Activated CD8-positive, alpha-beta memory T cell treated with anti-CD3 and anti-CD28 coated beads, Interleukin-2, amount 10 ng/mL, durations not matched to agents 7 days and 5 days (primary cell): ENCODE measurements at regions not wholly inside any gene's neighbourhood (a gene's known extent, or its start where the extent isn't known, plus 50 kb on each side); places are given as distances from the start of the nearest gene placed in this dataset.

Experiments used
- ATAC-seq: fragments of 150-1000 bp; cut with Tn5 transposase; one replicate; pipeline ENCODE4 v1.10.0; 2021; ENCODE audit warnings: moderate library complexity
- CTCF ChIA-PET: fragments of 350-600 bp; sonication (Branson Sonifier 250); formaldehyde crosslinking; loops from one replicate; lab custom pipeline; 2021; ENCODE audit warnings: antibody characterized with exemption; lab: Charles Lee
- DNase-seq: peaks from one replicate; pipeline ENCODE4 v3.0.0-alpha.2; 2020
- H3K27ac Mint-ChIP-seq: one replicate; pipeline ENCODE4 v1.8.0; 2021; ENCODE audit warnings: mild to moderate bottlenecking, mixed read lengths
- H3K27me3 Mint-ChIP-seq: one replicate; pipeline ENCODE4 v1.8.0; 2021; ENCODE audit warnings: mixed read lengths
- H3K36me3 Mint-ChIP-seq: one replicate; pipeline ENCODE4 v1.8.0; 2021; ENCODE audit warnings: mild to moderate bottlenecking, mixed read lengths
- H3K4me1 Mint-ChIP-seq: one replicate; pipeline ENCODE4 v1.8.0; 2021; ENCODE audit warnings: mixed read lengths
- H3K4me3 Mint-ChIP-seq: one replicate; pipeline ENCODE4 v1.8.0; 2021; ENCODE audit warnings: mild to moderate bottlenecking, moderate library complexity, mixed read lengths
- H3K9me3 Mint-ChIP-seq: one replicate; pipeline ENCODE4 v1.8.0; 2022; ENCODE audit warnings: low read depth, mixed read lengths

GRCh38 chr3:127053979-127054378 lies 71.1 kb downstream of the PLXNA1 start:
- Mint-ChIP-seq H3K4me3 (no peak overlapping the region), H3K36me3 (no peaks in the 10 kb centered on the region), H3K4me1 (no peaks in the 10 kb centered on the region), H3K27ac (no peak overlapping the region), H3K9me3 (peaks cover 11% of the 10 kb centered on the region), H3K27me3 (peaks cover 1% of the 10 kb centered on the region)
- no peak for ATAC-seq
- no peak for DNase-seq
- CTCF ChIA-PET: no interaction called here

GRCh38 chr3:127056281-127056680 lies 73.4 kb downstream of the PLXNA1 start:
- Mint-ChIP-seq H3K36me3 (no peaks in the 10 kb centered on the region), H3K27ac (no peak overlapping the region), H3K4me1 (no peaks in the 10 kb centered on the region), H3K4me3 (no peak overlapping the region), H3K9me3 (peaks cover 8% of the 10 kb centered on the region), H3K27me3 (peaks cover 14% of the 10 kb centered on the region)
- CTCF ChIA-PET: interaction anchor here (0.6 kb wide), 1 partner anchor 535 kb away, joined by 3 read pairs; the partner anchor contains the start of gene TPRA1
- ATAC-seq (no peak), DNase-seq (no peak)

- H3K4me1 Mint-ChIP-seq: no peaks in the 10 kb centered on the region
- H3K27me3 Mint-ChIP-seq: peaks cover 18% of the 10 kb centered on the region
- ATAC-seq (no peak), DNase-seq (no peak)
- no peaks in the 10 kb centered on the region for H3K36me3 Mint-ChIP-seq
- H3K27ac Mint-ChIP-seq: no peak overlapping the region
- H3K9me3 Mint-ChIP-seq: peaks cover 8% of the 10 kb centered on the region
- H3K4me3 Mint-ChIP-seq: no peak overlapping the region
- CTCF ChIA-PET: no interaction called here
Observed at GRCh38 chr3:127056976-127057375, 74.1 kb downstream of the PLXNA1 start.

- Mint-ChIP-seq H3K27me3 (peaks cover 20% of the 10 kb centered on the region), H3K27ac (no peak overlapping the region), H3K36me3 (no peaks in the 10 kb centered on the region), H3K4me1 (no peaks in the 10 kb centered on the region), H3K4me3 (no peak overlapping the region), H3K9me3 (peaks cover 8% of the 10 kb centered on the region)
- ATAC-seq (no peak), DNase-seq (no peak)
- CTCF ChIA-PET: no interaction called here
Observed at GRCh38 chr3:127059072-127059471, 76.2 kb downstream of the PLXNA1 start.

- Mint-ChIP-seq H3K27ac (no peak overlapping the region), H3K9me3 (peaks cover 6% of the 10 kb centered on the region), H3K27me3 (peaks cover 27% of the 10 kb centered on the region), H3K4me1 (no peaks in the 10 kb centered on the region), H3K4me3 (no peak overlapping the region), H3K36me3 (no peaks in the 10 kb centered on the region)
- ATAC-seq (no peak), DNase-seq (no peak)
- CTCF ChIA-PET: no interaction called here
Observed at GRCh38 chr3:127061641-127062040, 78.7 kb downstream of the PLXNA1 start.

- CTCF ChIA-PET: no interaction called here
- no peak overlapping the region for H3K27ac Mint-ChIP-seq
- no peak overlapping the region for H3K4me3 Mint-ChIP-seq
- no peaks in the 10 kb centered on the region for H3K36me3 Mint-ChIP-seq
- no peak for ATAC-seq
- DNase-seq: no peak
- no peaks in the 10 kb centered on the region for H3K9me3 Mint-ChIP-seq
- peaks cover 27% of the 10 kb centered on the region for H3K27me3 Mint-ChIP-seq
- no peaks in the 10 kb centered on the region for H3K4me1 Mint-ChIP-seq
Observed at GRCh38 chr3:127062926-127063325, 80.0 kb downstream of the PLXNA1 start.

GRCh38 chr3:127063916-127064315 lies 81.0 kb downstream of the PLXNA1 start:
- no peak overlapping the region for H3K27ac Mint-ChIP-seq
- H3K27me3 Mint-ChIP-seq: peaks cover 27% of the 10 kb centered on the region
- no peak for ATAC-seq
- no peak for DNase-seq
- no peak overlapping the region for H3K4me3 Mint-ChIP-seq
- H3K9me3 Mint-ChIP-seq: no peaks in the 10 kb centered on the region
- CTCF ChIA-PET: no interaction called here
- H3K4me1 Mint-ChIP-seq: no peaks in the 10 kb centered on the region
- no peaks in the 10 kb centered on the region for H3K36me3 Mint-ChIP-seq

- DNase-seq (no peak), ATAC-seq (no peak)
- Mint-ChIP-seq H3K4me3 (no peak overlapping the region), H3K9me3 (no peaks in the 10 kb centered on the region), H3K27ac (no peak overlapping the region), H3K36me3 (no peaks in the 10 kb centered on the region), H3K27me3 (peaks cover 27% of the 10 kb centered on the region), H3K4me1 (no peaks in the 10 kb centered on the region)
- CTCF ChIA-PET: no interaction called here
Observed at GRCh38 chr3:127064391-127065137, 81.6 kb downstream of the PLXNA1 start.

GRCh38 chr3:127065138-127065427 lies 82.2 kb downstream of the PLXNA1 start:
- CTCF ChIA-PET: no interaction called here

GRCh38 chr3:127065561-127066290 lies 82.8 kb downstream of the PLXNA1 start:
- CTCF ChIA-PET: no interaction called here
- ATAC-seq: no peak
- H3K36me3 Mint-ChIP-seq: no peaks in the 10 kb centered on the region
- peaks cover 21% of the 10 kb centered on the region for H3K27me3 Mint-ChIP-seq
- H3K4me1 Mint-ChIP-seq: no peaks in the 10 kb centered on the region
- no peak overlapping the region for H3K4me3 Mint-ChIP-seq
- H3K9me3 Mint-ChIP-seq: no peaks in the 10 kb centered on the region
- no peak overlapping the region for H3K27ac Mint-ChIP-seq
- DNase-seq: no peak

More at GRCh38 chr3:127065138-127065427, 82.2 kb downstream of the PLXNA1 start:
- H3K36me3 Mint-ChIP-seq: no peaks in the 10 kb centered on the region
- no peak for DNase-seq
- no peak overlapping the region for H3K27ac Mint-ChIP-seq
- no peaks in the 10 kb centered on the region for H3K9me3 Mint-ChIP-seq
- no peak overlapping the region for H3K4me3 Mint-ChIP-seq
- H3K4me1 Mint-ChIP-seq: no peaks in the 10 kb centered on the region
- ATAC-seq: no peak
- H3K27me3 Mint-ChIP-seq: peaks cover 26% of the 10 kb centered on the region

GRCh38 chr3:127066635-127067034 lies 83.7 kb downstream of the PLXNA1 start:
- CTCF ChIA-PET: no interaction called here
- Mint-ChIP-seq H3K27ac (no peak overlapping the region), H3K4me1 (no peaks in the 10 kb centered on the region), H3K9me3 (no peaks in the 10 kb centered on the region), H3K4me3 (no peak overlapping the region), H3K36me3 (no peaks in the 10 kb centered on the region), H3K27me3 (peaks cover 20% of the 10 kb centered on the region)
- no peak for ATAC-seq
- no peak for DNase-seq

GRCh38 chr3:127067116-127067910 lies 84.4 kb downstream of the PLXNA1 start:
- no peak for ATAC-seq
- H3K27me3 Mint-ChIP-seq: peaks cover 17% of the 10 kb centered on the region
- no peaks in the 10 kb centered on the region for H3K9me3 Mint-ChIP-seq
- DNase-seq: no peak
- CTCF ChIA-PET: no interaction called here
- H3K4me1 Mint-ChIP-seq: no peaks in the 10 kb centered on the region
- H3K27ac Mint-ChIP-seq: no peak overlapping the region
- no peak overlapping the region for H3K4me3 Mint-ChIP-seq
- no peaks in the 10 kb centered on the region for H3K36me3 Mint-ChIP-seq

- no peaks in the 10 kb centered on the region for H3K4me1 Mint-ChIP-seq
- DNase-seq (no peak), ATAC-seq (no peak)
- H3K27me3 Mint-ChIP-seq: peaks cover 17% of the 10 kb centered on the region
- H3K9me3 Mint-ChIP-seq: no peaks in the 10 kb centered on the region
- H3K27ac Mint-ChIP-seq: no peak overlapping the region
- CTCF ChIA-PET: no interaction called here
- H3K36me3 Mint-ChIP-seq: no peaks in the 10 kb centered on the region
- no peak overlapping the region for H3K4me3 Mint-ChIP-seq
Observed at GRCh38 chr3:127068111-127068810, 85.3 kb downstream of the PLXNA1 start.
